ENCODE measurements at regions not wholly inside any gene's neighbourhood (a gene's known extent, or its start where the extent isn't known, plus 50 kb on each side); places are given as distances from the start of the nearest gene placed in this dataset.

- Histone ChIP-seq H3K36me3 (ENCODE audit: insufficient read depth, low read length, poor library complexity, severe bottlenecking) (no peaks in the 10 kb centered on the region), H3K4me1 (ENCODE audit: insufficient read depth, low read length, poor library complexity, severe bottlenecking) (no peaks in the 10 kb centered on the region), H3K4me3 (ENCODE audit: low read depth, low read length, poor library complexity, severe bottlenecking) (no peak overlapping the region), H3K27me3 (replicated peaks; ENCODE audit: insufficient read depth, low read depth, low read length, poor library complexity) (no peaks in the 10 kb centered on the region), H3K27ac (ENCODE audit: low read depth, low read length, poor library complexity, severe bottlenecking) (no peak overlapping the region), H3K9me3 (ENCODE audit: low read depth, low read length, poor library complexity, severe bottlenecking) (no peaks in the 10 kb centered on the region)
- BruUV-seq (replicated peaks) = no TSS peak
- DNase-seq (ENCODE audit: low spot score) = no peak
- intact Hi-C loops (cut with micrococcal nuclease; ENCODE audit: unreplicated experiment) = no loop called here
- TF ChIP-seq EZH2 (IDR thresholded peaks at IDR 0.05; ENCODE audit: borderline replicate concordance, low read depth, low read length, poor library complexity, severe bottlenecking) (no peak), CTCF (conservative IDR thresholded peaks at IDR 0.05; ENCODE audit: low read depth, low read length) (no peak)
- ChIA-PET CTCF (no interaction called here), POLR2A (ENCODE audit: low non-redundant PET) (no interaction called here)
Measured at GRCh38 chr2:126029316-126029715, 626.6 kb upstream of the GYPC start.

GRCh38 chr2:126038861-126039260 is 617.1 kb upstream of the GYPC start:
- intact Hi-C loops (cut with micrococcal nuclease; ENCODE audit: unreplicated experiment) = no loop called here
- Histone ChIP-seq H3K27me3 (replicated peaks; ENCODE audit: insufficient read depth, low read depth, low read length, poor library complexity) (no peaks in the 10 kb centered on the region), H3K4me3 (ENCODE audit: low read depth, low read length, poor library complexity, severe bottlenecking) (no peak overlapping the region), H3K4me1 (ENCODE audit: insufficient read depth, low read length, poor library complexity, severe bottlenecking) (no peaks in the 10 kb centered on the region), H3K36me3 (ENCODE audit: insufficient read depth, low read length, poor library complexity, severe bottlenecking) (no peaks in the 10 kb centered on the region), H3K27ac (ENCODE audit: low read depth, low read length, poor library complexity, severe bottlenecking) (no peak overlapping the region), H3K9me3 (ENCODE audit: low read depth, low read length, poor library complexity, severe bottlenecking) (peaks cover 5% of the 10 kb centered on the region)
- ChIA-PET POLR2A (ENCODE audit: low non-redundant PET) (no interaction called here), CTCF (no interaction called here)
- no peak for DNase-seq (ENCODE audit: low spot score)
- no peak for TF ChIP-seq CTCF (conservative IDR thresholded peaks at IDR 0.05; ENCODE audit: low read depth, low read length)
- no TSS peak for BruUV-seq (replicated peaks)

DNA sequence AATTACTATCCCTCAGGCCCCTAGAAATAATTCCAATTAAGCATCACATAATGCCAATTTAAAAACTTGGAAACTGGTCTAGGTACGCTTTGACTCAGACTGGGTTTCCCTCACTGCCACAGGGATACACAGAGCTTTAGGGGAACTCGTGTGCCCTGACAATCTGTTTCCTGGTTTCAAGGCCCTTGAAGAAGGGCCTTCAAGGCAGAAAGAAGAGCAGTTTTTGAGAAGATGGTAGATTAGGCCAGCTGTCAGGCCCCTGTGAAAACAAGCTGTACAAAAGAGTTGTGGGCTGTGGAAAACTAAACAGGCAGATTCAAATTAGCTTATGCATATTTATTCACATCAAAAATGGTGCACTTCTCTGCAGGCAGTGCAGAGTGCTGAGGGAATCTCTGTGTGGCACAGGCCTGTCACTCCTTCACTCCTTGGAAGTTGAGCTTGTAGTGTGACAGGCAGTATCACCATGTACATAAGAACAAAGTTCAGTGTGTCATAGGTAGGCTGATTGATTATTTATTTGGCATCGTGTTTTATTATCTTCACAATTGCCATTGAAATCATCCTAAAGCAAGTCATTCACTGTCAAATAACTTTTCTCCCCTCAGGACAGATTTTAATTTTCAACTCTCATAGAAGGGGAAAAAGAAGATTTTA is 614.4 kb upstream of the GYPC start:
- Histone ChIP-seq H3K9me3 (ENCODE audit: low read depth, low read length, poor library complexity, severe bottlenecking) (no peaks in the 10 kb centered on the region), H3K27me3 (replicated peaks; ENCODE audit: insufficient read depth, low read depth, low read length, poor library complexity) (no peaks in the 10 kb centered on the region), H3K4me1 (ENCODE audit: insufficient read depth, low read length, poor library complexity, severe bottlenecking) (no peaks in the 10 kb centered on the region), H3K27ac (ENCODE audit: low read depth, low read length, poor library complexity, severe bottlenecking) (no peak overlapping the region), H3K4me3 (ENCODE audit: low read depth, low read length, poor library complexity, severe bottlenecking) (no peak overlapping the region), H3K36me3 (ENCODE audit: insufficient read depth, low read length, poor library complexity, severe bottlenecking) (no peaks in the 10 kb centered on the region)
- intact Hi-C loops (cut with micrococcal nuclease; ENCODE audit: unreplicated experiment) = no loop called here
- TF ChIP-seq CTCF (conservative IDR thresholded peaks at IDR 0.05; ENCODE audit: low read depth, low read length) (no peak), EZH2 (IDR thresholded peaks at IDR 0.05; ENCODE audit: borderline replicate concordance, low read depth, low read length, poor library complexity, severe bottlenecking) (no peak)
- CTCF ChIA-PET = no interaction called here
- POLR2A ChIA-PET (ENCODE audit: low non-redundant PET) = no interaction called here
- BruUV-seq (replicated peaks) = no TSS peak
- no peak for DNase-seq (ENCODE audit: low spot score)
